Ishikawa (cell line): ENCODE measurements at regions not wholly inside any gene's neighbourhood (a gene's known extent, or its start where the extent isn't known, plus 50 kb on each side); places are given as distances from the start of the nearest gene placed in this dataset.

Experiments
- CEBPB ChIP-seq: IDR thresholded peaks from 2 replicates; pipeline ENCODE4 v1.6.1; 2012
- CREB1 ChIP-seq: IDR thresholded peaks from 2 replicates; pipeline ENCODE4 v1.6.1; 2012; ENCODE audit warnings: low read depth
- EGR1 ChIP-seq: IDR thresholded peaks from 2 replicates; pipeline ENCODE4 v1.6.1; 2012
- EP300 ChIP-seq: IDR thresholded peaks from 2 replicates; pipeline ENCODE4 v1.6.1; 2012; ENCODE audit warnings: borderline replicate concordance
- FOXM1 ChIP-seq: IDR thresholded peaks from 2 replicates; pipeline ENCODE4 v1.6.1; 2012; ENCODE audit warnings: low read depth, borderline replicate concordance
- MAX ChIP-seq: IDR thresholded peaks from 2 replicates; pipeline ENCODE4 v1.6.1; 2012
- NFIC ChIP-seq: IDR thresholded peaks from 2 replicates; pipeline ENCODE4 v1.6.1; 2012
- RAD21 ChIP-seq: IDR thresholded peaks from 2 replicates; pipeline ENCODE4 v1.6.1; 2012; ENCODE audit warnings: low read depth
- REST ChIP-seq: IDR thresholded peaks from 2 replicates; pipeline ENCODE4 v1.6.1; 2012; ENCODE audit warnings: low read depth, mild to moderate bottlenecking
- TAF1 ChIP-seq: IDR thresholded peaks from 2 replicates; pipeline ENCODE4 v1.6.1; 2012; ENCODE audit warnings: low read depth, mild to moderate bottlenecking
- TCF12 ChIP-seq: IDR thresholded peaks from 2 replicates; pipeline ENCODE4 v1.6.1; 2012; ENCODE audit warnings: low read depth
- TEAD4 ChIP-seq: IDR thresholded peaks from 2 replicates; pipeline ENCODE4 v1.6.1; 2012
- USF1 ChIP-seq: IDR thresholded peaks from 2 replicates; pipeline ENCODE4 v1.6.1; 2012
- YY1 ChIP-seq: IDR thresholded peaks from 2 replicates; pipeline ENCODE4 v1.6.1; 2012; ENCODE audit warnings: low read depth
- ZBTB7A ChIP-seq: IDR thresholded peaks from 2 replicates; pipeline ENCODE4 v1.6.1; 2012; ENCODE audit warnings: low read depth

- no peak for TF ChIP-seq REST
- TF ChIP-seq USF1, result no peak
- TF ChIP-seq CREB1, result no peak
Measured at GRCh38 chr6:105533301-105533700, 130.4 kb upstream of the PREP start.

GRCh38 chr6:105526225-105526872 lies 123.5 kb upstream of the PREP start:
- TF ChIP-seq CEBPB (no peak), FOXM1 (no peak), TEAD4 (no peak), EGR1 (no peak), MAX (no peak), USF1 (no peak), RAD21 (no peak), TAF1 (no peak), NFIC (no peak), YY1 (no peak), REST (no peak), TCF12 (no peak), ZBTB7A (no peak)

- no peak for TF ChIP-seq CEBPB
- no peak for TF ChIP-seq CREB1
- TF ChIP-seq TEAD4, result no peak
- no peak for TF ChIP-seq TCF12
- TF ChIP-seq YY1, result no peak
- no peak for TF ChIP-seq MAX
- no peak for TF ChIP-seq RAD21
- TF ChIP-seq TAF1, result no peak
Measured at GRCh38 chr6:105522626-105523322, 119.9 kb upstream of the PREP start.

GRCh38 chr6:105519954-105520353 lies 117.1 kb upstream of the PREP start:
- TF ChIP-seq TAF1, result no peak
- no peak for TF ChIP-seq ZBTB7A
- no peak for TF ChIP-seq CEBPB
- TF ChIP-seq RAD21, result no peak
- TF ChIP-seq TEAD4, result no peak
- TF ChIP-seq USF1, result no peak
- TF ChIP-seq EGR1, result no peak
- no peak for TF ChIP-seq TCF12
- TF ChIP-seq YY1, result no peak
- no peak for TF ChIP-seq CREB1
- TF ChIP-seq EP300, result no peak
- no peak for TF ChIP-seq MAX

GRCh38 chr6:105515054-105515453 lies 112.2 kb upstream of the PREP start:
- TF ChIP-seq EGR1 (no peak), MAX (no peak), CEBPB (no peak), REST (no peak), NFIC (no peak), TCF12 (no peak), FOXM1 (no peak), RAD21 (no peak), USF1 (no peak), TAF1 (no peak), YY1 (no peak), EP300 (no peak), TEAD4 (no peak), CREB1 (no peak), ZBTB7A (no peak)
